DOHH2 (cell line): ENCODE measurements at regions not wholly inside any gene's neighbourhood (a gene's known extent, or its start where the extent isn't known, plus 50 kb on each side); places are given as distances from the start of the nearest gene placed in this dataset.

ENCODE experiments used
- EZH2phosphoT487 ChIP-seq: fragments of 200-600 bp; sonication (generic); IDR thresholded peaks from 2 replicates; pipeline ENCODE4 v1.6.1; 2017; ENCODE audit warnings: borderline replicate concordance, mild to moderate bottlenecking, antibody characterized with exemption, low read length, moderate library complexity, mixed read lengths
- TF ChIP-seq, protein P1 (sequence below): fragments of 200-600 bp; sonication (generic); IDR thresholded peaks from one replicate; pipeline ENCODE4 v1.5.1; 2014; ENCODE audit warnings: antibody characterized with exemption, mild to moderate bottlenecking, low read depth, low read length; ENCODE audit not compliant: poor library complexity, severe bottlenecking

GRCh38 chr1:178024504-178024903 lies 54.6 kb upstream of the SEC16B start:
- TF ChIP-seq, protein P1, sequence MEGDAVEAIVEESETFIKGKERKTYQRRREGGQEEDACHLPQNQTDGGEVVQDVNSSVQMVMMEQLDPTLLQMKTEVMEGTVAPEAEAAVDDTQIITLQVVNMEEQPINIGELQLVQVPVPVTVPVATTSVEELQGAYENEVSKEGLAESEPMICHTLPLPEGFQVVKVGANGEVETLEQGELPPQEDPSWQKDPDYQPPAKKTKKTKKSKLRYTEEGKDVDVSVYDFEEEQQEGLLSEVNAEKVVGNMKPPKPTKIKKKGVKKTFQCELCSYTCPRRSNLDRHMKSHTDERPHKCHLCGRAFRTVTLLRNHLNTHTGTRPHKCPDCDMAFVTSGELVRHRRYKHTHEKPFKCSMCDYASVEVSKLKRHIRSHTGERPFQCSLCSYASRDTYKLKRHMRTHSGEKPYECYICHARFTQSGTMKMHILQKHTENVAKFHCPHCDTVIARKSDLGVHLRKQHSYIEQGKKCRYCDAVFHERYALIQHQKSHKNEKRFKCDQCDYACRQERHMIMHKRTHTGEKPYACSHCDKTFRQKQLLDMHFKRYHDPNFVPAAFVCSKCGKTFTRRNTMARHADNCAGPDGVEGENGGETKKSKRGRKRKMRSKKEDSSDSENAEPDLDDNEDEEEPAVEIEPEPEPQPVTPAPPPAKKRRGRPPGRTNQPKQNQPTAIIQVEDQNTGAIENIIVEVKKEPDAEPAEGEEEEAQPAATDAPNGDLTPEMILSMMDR: no peak
- no peak for TF ChIP-seq EZH2phosphoT487
